Mammary epithelial cell (primary cell): ENCODE measurements at regions not wholly inside any gene's neighbourhood (a gene's known extent, or its start where the extent isn't known, plus 50 kb on each side); places are given as distances from the start of the nearest gene placed in this dataset.

Experiments
- EZH2 ChIP-seq: IDR thresholded peaks from 2 replicates; pipeline ENCODE4 v1.6.1; 2012; ENCODE audit warnings: low read length, inconsistent platforms, borderline replicate concordance
- TF ChIP-seq, protein P1 (sequence below), 2 donors: IDR thresholded peaks in 1 of 2; conservative IDR thresholded peaks in 1 of 2; 2 replicates each; pipeline ENCODE4 v1.5.1; 2011 to 2012; ENCODE audit warnings: inconsistent platforms in 2 of 2, low read length in 2 of 2, mild to moderate bottlenecking in 2 of 2, control low read depth in 1 of 2, low read depth in 1 of 2; ENCODE audit not compliant: insufficient read depth in 1 of 2; ENCODE audit errors: extremely low read depth in 1 of 2

DNA sequence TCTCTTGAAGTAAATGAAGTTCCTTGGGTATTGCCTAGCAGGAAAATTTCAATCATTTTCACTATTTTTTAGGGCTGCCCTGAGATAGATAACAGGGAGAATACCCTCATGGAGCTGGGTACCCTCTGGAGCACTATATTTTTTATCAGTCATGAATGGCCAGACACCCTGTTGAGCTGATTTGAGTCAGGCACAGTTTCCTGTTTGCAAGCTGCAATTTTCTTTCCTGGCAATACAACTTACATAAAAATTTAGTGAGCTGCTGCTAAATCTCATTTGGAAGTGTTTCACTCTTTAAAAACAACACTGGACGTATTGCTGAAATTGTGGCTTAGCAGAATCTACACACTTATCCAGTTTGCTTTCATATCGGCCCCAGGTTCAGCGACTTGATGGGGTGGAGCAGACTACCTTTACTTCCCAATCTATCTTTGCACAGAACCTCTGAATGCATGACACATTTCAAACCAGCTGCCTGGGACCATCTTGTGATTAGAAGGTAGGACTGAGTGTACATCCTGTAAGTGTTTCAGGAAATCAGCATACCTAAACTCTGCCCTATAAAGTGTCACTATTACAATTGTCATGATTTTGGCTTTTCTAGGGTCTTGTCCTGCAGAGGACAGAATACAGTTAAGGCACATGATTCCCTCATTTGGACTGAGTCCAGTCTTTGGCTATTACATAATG lies 125.7 kb upstream of the FAM3C start:
- TF ChIP-seq, protein P1, sequence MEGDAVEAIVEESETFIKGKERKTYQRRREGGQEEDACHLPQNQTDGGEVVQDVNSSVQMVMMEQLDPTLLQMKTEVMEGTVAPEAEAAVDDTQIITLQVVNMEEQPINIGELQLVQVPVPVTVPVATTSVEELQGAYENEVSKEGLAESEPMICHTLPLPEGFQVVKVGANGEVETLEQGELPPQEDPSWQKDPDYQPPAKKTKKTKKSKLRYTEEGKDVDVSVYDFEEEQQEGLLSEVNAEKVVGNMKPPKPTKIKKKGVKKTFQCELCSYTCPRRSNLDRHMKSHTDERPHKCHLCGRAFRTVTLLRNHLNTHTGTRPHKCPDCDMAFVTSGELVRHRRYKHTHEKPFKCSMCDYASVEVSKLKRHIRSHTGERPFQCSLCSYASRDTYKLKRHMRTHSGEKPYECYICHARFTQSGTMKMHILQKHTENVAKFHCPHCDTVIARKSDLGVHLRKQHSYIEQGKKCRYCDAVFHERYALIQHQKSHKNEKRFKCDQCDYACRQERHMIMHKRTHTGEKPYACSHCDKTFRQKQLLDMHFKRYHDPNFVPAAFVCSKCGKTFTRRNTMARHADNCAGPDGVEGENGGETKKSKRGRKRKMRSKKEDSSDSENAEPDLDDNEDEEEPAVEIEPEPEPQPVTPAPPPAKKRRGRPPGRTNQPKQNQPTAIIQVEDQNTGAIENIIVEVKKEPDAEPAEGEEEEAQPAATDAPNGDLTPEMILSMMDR (conservative IDR thresholded peaks at IDR 0.05 in 1 of 2, IDR thresholded peaks at IDR 0.05 in 1 of 2; ENCODE audit: extremely low read depth in 1 of 2, insufficient read depth in 1 of 2, low read depth in 1 of 2, low read length in 2 of 2): no peak
- no peak for TF ChIP-seq EZH2
